ENCODE measurements at regions not wholly inside any gene's neighbourhood (a gene's known extent, or its start where the extent isn't known, plus 50 kb on each side); places are given as distances from the start of the nearest gene placed in this dataset.
A peak's percentile ranks its signal among the peaks of the same experiment; 100 is the strongest.

DNA sequence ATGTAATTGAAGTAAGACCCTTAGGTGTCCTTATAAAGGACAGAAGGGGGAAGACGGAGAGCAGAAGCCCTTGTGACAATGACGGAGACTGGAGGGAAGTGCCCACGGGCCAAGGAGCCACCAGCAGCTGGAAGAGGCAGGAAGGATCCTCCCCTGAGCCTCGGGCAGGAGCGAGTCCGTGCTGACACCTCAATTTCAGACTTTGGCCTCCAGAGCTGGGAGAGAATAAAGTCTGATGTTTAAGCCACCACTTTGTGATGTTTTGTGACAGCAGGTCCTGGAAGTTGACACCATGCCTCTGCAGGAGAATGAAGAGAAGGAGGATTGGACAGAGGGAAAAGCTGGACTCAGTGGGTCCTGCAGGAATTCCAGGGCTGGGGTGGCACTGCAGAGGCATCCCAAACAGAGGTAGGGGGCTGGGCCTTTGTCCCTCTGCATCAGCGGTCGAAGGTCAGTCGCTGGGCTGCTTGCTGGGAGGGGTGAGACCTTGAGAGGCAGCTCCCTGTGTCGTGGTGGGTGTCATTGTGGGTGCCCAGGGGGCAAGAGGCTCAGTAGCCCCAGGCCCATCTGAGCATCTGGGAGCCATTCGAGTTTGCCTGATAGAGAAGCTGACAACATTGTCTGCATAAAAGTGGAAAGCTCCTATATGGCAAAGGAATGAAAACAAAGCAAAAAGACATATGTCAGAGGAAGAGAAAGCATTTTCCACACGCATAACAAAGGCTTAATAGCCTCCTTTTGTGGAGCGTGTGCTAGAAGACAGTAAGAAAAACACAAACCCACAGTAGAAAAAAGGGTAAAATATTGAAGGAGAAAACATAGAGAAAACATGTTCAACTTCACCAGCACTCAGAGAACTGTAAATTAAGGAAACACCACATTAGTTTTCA, 68.8 kb downstream of the RTL6 start:
- Histone ChIP-seq H3K9me3 (no peaks in the 10 kb centered on the region), H3K4me1 (peaks cover 14% of the 10 kb centered on the region), H3K4me3 (no peak overlapping the region), H3K27me3 (ENCODE audit: low read depth) (no peaks in the 10 kb centered on the region), H3K36me3 (replicated peaks) (no peaks in the 10 kb centered on the region)
- peak; percentile 65 to 84 for DNase-seq (ENCODE audit: low spot score in 2 of 2)
- in situ Hi-C loops (cut with MboI; ENCODE audit: low sequenced_read_pairs): no loop called here

DNA sequence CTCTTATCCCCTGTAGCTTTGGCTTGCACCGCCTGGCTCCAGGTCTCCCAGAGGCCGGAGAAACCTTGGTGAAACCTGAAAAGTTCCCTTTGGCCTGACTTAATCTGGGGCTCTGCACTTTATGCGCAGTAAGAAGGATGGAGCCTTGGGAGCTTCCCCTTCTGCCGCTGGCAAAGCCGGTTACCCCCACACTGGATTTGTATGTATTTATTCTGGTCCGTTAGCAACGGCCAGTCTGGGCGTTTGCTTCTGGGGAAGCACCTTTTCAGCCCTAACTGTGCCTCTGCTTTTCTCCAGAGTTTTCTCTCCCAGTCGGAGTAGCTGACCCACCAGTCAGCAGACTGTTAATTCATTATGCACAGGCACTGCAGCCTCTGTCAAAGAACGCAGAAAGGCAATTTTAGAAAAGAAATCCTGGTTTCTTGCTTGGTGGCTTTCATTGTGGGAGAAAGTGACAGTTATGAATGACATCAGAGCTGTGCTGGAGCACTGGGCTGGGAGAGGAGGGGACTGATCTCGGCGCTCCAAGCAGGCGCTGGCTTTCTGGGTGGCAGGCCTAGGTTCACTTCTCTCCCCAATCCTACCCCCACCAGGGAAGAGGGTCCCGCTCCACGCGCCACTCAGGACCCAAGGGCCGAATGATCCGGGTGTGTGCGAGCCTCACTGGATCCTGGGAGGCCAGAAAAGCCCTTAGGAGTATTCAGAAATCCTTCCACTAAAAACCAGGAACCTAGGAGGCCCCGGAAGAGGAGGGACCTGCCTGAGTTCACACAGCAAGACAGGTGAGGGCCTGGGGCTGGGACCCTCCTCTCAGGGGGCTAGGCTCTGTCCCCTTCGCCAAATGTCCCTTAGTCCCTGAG, 70.2 kb downstream of the RTL6 start:
- Histone ChIP-seq H3K36me3 (replicated peaks) (no peaks in the 10 kb centered on the region), H3K9me3 (no peaks in the 10 kb centered on the region), H3K4me3 (no peak overlapping the region), H3K4me1 (peaks cover 14% of the 10 kb centered on the region), H3K27me3 (ENCODE audit: low read depth) (no peaks in the 10 kb centered on the region)
- in situ Hi-C loops (cut with MboI; ENCODE audit: low sequenced_read_pairs): no loop called here
- DNase-seq (ENCODE audit: low spot score in 2 of 2): no peak

DNA sequence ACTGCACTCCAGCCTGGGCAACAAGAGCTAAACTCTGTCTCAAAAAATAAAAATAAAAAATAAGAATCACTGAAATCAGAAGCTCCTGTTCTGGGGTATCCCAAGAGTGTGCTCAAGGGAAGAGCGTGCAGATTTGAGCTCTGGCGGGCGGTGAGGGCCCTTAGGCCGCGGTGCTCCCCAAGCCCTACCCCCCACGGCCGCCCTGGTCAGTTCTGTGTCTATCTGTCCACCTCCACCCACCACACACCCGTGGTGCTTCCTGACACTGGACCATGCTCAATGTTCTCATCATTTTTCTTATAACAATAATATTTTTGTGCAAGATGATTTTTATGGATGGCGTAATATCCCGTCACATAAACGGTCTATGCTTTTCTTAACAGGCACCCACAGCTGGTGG, 71.1 kb downstream of the RTL6 start:
- H3K4me1 ChIP-seq: peaks cover 14% of the 10 kb centered on the region
- H3K9me3 ChIP-seq: no peaks in the 10 kb centered on the region
- in situ Hi-C loops (cut with MboI; ENCODE audit: low sequenced_read_pairs): no loop called here
- no peak overlapping the region for H3K4me3 ChIP-seq
- no peak for DNase-seq (ENCODE audit: low spot score in 2 of 2)
- no peaks in the 10 kb centered on the region for H3K27me3 ChIP-seq (ENCODE audit: low read depth)
- no peaks in the 10 kb centered on the region for H3K36me3 ChIP-seq (replicated peaks)

GRCh38 chr22:44425694-44426045, 72.4 kb downstream of the RTL6 start:
- DNase-seq (ENCODE audit: low spot score in 2 of 2): no peak
- no peak overlapping the region for H3K4me3 ChIP-seq
- no peaks in the 10 kb centered on the region for H3K9me3 ChIP-seq
- in situ Hi-C loops (cut with MboI; ENCODE audit: low sequenced_read_pairs): no loop called here
- H3K36me3 ChIP-seq (replicated peaks): no peaks in the 10 kb centered on the region
- peaks cover 14% of the 10 kb centered on the region for H3K4me1 ChIP-seq
- no peaks in the 10 kb centered on the region for H3K27me3 ChIP-seq (ENCODE audit: low read depth)

- DNase-seq (ENCODE audit: low spot score in 2 of 2): no peak
- Histone ChIP-seq H3K4me3 (no peak overlapping the region), H3K4me1 (peaks cover 13% of the 10 kb centered on the region), H3K36me3 (replicated peaks) (no peaks in the 10 kb centered on the region), H3K9me3 (no peaks in the 10 kb centered on the region), H3K27me3 (ENCODE audit: low read depth) (no peaks in the 10 kb centered on the region)
- in situ Hi-C loops (cut with MboI; ENCODE audit: low sequenced_read_pairs): no loop called here
These were observed 73.0 kb downstream of the RTL6 start for GRCh38 chr22:44424867-44425693.

GRCh38 chr22:44424359-44424682, 73.7 kb downstream of the RTL6 start:
- Histone ChIP-seq H3K36me3 (replicated peaks) (no peaks in the 10 kb centered on the region), H3K4me1 (peaks cover 6% of the 10 kb centered on the region), H3K9me3 (peaks cover 5% of the 10 kb centered on the region; the same call in 1 of the 2 replicates), H3K27me3 (ENCODE audit: low read depth) (no peaks in the 10 kb centered on the region), H3K4me3 (no peak overlapping the region)
- DNase-seq (ENCODE audit: low spot score in 2 of 2): no peak
- in situ Hi-C loops (cut with MboI; ENCODE audit: low sequenced_read_pairs): no loop called here

DNA sequence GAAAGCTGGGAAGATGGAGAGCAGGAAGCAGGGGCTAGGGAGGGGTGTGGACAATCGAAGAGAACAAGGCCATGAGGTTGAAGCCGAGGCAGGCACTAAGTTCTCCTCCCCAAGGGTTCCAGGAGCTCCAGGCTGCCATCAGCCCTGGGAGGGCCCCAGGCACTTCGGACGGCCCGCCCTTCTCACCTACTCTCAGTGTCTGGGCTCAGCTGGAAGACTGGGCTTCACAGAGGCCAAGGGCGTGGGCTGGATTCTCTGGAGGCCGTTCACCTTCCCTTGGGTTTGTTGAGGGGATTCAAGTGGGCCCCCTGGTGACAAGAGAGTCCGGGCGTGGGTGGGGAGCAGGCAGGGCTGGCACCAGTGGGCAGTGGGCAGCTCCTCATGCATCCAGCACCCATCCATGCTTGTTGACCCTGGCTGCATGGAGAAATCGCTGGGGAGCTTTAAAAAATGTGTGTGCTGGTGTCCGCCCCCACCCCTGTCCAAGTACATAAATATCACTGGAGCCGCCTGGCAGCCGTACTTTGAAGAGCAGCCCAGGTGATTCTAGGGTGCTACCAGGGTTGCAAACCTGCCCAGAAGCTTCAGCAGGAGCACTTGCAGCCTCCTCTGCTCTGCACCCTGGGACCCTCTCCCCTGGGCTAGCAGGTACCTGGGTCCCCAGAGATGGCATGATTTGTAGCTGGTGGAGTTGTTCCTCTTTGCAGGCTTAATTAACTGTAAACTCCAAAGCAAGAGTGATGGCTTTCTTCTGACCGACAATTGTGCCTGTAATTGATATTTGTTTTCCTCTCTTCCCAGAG, 74.3 kb downstream of the RTL6 start:
- in situ Hi-C loops (cut with MboI; ENCODE audit: low sequenced_read_pairs): no loop called here
- no peaks in the 10 kb centered on the region for H3K27me3 ChIP-seq (ENCODE audit: low read depth)
- no peak for DNase-seq (ENCODE audit: low spot score in 2 of 2)
- peaks cover 5% of the 10 kb centered on the region; the same call in 1 of the 2 replicates for H3K9me3 ChIP-seq
- no peaks in the 10 kb centered on the region for H3K36me3 ChIP-seq (replicated peaks)
- H3K4me1 ChIP-seq: no peaks in the 10 kb centered on the region
- H3K4me3 ChIP-seq: no peak overlapping the region

DNA sequence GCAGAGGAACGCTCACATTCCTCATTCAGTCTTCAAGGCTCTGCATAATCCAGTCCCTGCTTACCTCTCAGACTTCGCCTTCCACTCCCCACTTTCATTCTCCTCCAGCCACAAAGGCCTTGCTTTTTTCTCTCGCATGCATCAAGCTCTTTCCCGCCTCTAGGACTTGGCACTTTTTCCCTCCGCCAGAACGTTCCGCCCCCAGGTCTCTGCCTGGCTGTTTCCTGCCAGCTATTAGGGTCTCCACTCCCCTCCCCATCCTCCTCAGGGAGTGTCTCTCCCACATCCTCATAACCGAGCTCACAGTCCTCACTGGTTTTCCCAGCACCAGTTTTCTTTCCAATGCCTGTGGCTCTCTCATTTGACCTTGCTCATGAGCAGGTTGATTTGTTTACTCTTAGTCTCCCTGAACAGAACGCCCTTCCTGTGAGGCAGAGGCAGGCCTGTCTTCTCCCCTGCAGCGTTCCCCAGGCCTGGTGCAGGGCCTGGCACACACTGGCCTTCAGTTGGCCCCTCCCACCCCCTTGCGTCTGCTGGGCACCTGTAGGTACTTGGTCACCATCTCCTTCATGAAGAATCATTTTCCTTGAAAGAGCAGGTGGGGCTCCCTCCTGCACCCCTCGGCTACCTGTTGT, 75.2 kb downstream of the RTL6 start:
- Histone ChIP-seq H3K27me3 (ENCODE audit: low read depth) (0 out of 2 replicates have a peak, but pooled peaks cover 2% of the 10 kb centered on the region), H3K9me3 (peaks cover 5% of the 10 kb centered on the region; the same call in 1 of the 2 replicates), H3K4me3 (no peak overlapping the region), H3K4me1 (no peaks in the 10 kb centered on the region), H3K36me3 (replicated peaks) (no peaks in the 10 kb centered on the region)
- in situ Hi-C loops (cut with MboI; ENCODE audit: low sequenced_read_pairs): no loop called here
- no peak for DNase-seq (ENCODE audit: low spot score in 2 of 2)

GRCh38 chr22:44419429-44419828, 78.6 kb downstream of the RTL6 start:
- H3K27me3 ChIP-seq (ENCODE audit: low read depth): peaks cover 11% of the 10 kb centered on the region; the same call in 1 of the 2 replicates
- H3K36me3 ChIP-seq (replicated peaks): no peaks in the 10 kb centered on the region
- in situ Hi-C loops (cut with MboI; ENCODE audit: low sequenced_read_pairs): no loop called here
- H3K4me3 ChIP-seq: no peak overlapping the region
- peaks cover 5% of the 10 kb centered on the region; the same call in 1 of the 2 replicates for H3K9me3 ChIP-seq
- no peaks in the 10 kb centered on the region for H3K4me1 ChIP-seq
- DNase-seq (ENCODE audit: low spot score in 2 of 2): no peak

GRCh38 chr22:44413211-44413610, 84.8 kb downstream of the RTL6 start:
- Histone ChIP-seq H3K27me3 (ENCODE audit: low read depth) (peaks cover 34% of the 10 kb centered on the region), H3K4me1 (no peaks in the 10 kb centered on the region), H3K4me3 (no peak overlapping the region), H3K9me3 (no peaks in the 10 kb centered on the region; the same call in 1 of the 2 replicates), H3K36me3 (replicated peaks) (no peaks in the 10 kb centered on the region)
- in situ Hi-C loops (cut with MboI; ENCODE audit: low sequenced_read_pairs): no loop called here
- DNase-seq (ENCODE audit: low spot score in 2 of 2): no peak

DNA sequence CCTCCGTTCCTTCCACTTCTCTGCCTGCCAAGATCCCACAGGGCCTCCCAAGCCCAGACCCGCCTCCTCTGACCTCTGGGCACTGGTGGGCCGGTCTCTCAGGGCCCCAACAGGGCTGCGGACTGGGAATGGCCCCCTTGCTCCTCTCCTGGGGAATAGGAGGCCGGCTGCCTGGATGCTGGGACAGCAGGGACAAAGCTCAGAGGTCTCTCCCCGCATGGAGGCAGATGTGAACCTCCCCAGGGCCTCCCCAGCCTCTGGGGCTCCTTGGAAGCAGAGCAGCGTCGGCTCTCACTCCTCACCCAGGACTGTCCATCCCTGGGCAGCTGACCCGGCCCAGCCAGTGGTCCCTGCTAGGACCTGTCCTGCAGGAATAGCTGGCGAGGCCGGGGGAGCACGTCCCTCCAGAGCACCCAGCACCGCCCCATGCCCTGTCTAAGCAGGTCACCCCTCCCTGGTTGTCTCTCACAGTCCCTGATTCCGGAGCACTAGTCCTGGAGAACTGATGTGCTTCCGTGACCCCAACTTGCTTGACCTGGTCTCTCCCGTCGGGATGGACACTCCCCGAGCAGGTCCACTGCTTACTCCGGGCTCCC, 85.8 kb downstream of the RTL6 start:
- H3K9me3 ChIP-seq: no peaks in the 10 kb centered on the region
- no peak for DNase-seq (ENCODE audit: low spot score in 2 of 2)
- no peak overlapping the region for H3K4me3 ChIP-seq
- H3K27me3 ChIP-seq (ENCODE audit: low read depth): peaks cover 28% of the 10 kb centered on the region
- in situ Hi-C loops (cut with MboI; ENCODE audit: low sequenced_read_pairs): no loop called here
- H3K4me1 ChIP-seq: no peaks in the 10 kb centered on the region
- no peaks in the 10 kb centered on the region for H3K36me3 ChIP-seq (replicated peaks)
